ENCODE measurements at regions not wholly inside any gene's neighbourhood (a gene's known extent, or its start where the extent isn't known, plus 50 kb on each side); places are given as distances from the start of the nearest gene placed in this dataset.

- TF ChIP-seq POLR2A (IDR thresholded peaks at IDR 0.05; ENCODE audit: low read depth, low read length) (no peak), JUN (IDR thresholded peaks at IDR 0.05; ENCODE audit: borderline replicate concordance, insufficient read depth, insufficient read length, low read depth) (no peak), POLR2AphosphoS5 (IDR thresholded peaks at IDR 0.05; ENCODE audit: insufficient read depth, low read depth, low read length) (no peak), MYC (IDR thresholded peaks at IDR 0.05; ENCODE audit: low read depth, low read length) (no peak), GATA2 (IDR thresholded peaks at IDR 0.05; ENCODE audit: insufficient read depth, insufficient read length, low read depth, low read length) (no peak), EZH2 (IDR thresholded peaks at IDR 0.05; ENCODE audit: borderline replicate concordance, low read depth, low read length, severe bottlenecking) (no peak), MAX (IDR thresholded peaks at IDR 0.05; ENCODE audit: insufficient read depth, insufficient read length) (no peak), CTCF (IDR thresholded peaks at IDR 0.05; ENCODE audit: extremely low read depth in 1 of 2, insufficient read depth in 1 of 2, low read depth in 1 of 2, low read length in 2 of 2) (no peak), FOS (IDR thresholded peaks at IDR 0.05; ENCODE audit: borderline replicate concordance, insufficient read depth, low read length) (no peak)
- H3K36me3 ChIP-seq (ENCODE audit: control insufficient read depth in 2 of 2, extremely low read depth in 1 of 2, insufficient read depth in 2 of 2, low read length in 2 of 2) = no peaks in the 10 kb centered on the region
- H3K27me3 ChIP-seq (ENCODE audit: control insufficient read depth in 2 of 2, insufficient read depth in 2 of 2, low read length in 2 of 2) = no peaks in the 10 kb centered on the region
- intact Hi-C loops (cut with micrococcal nuclease) = no loop called here
- FAIRE-seq (no peak), DNase-seq (ENCODE audit: low read depth, low spot score) (no peak)
- ChIA-PET POLR2A (no interaction called here), CTCF (no interaction called here)
- no peak overlapping the region for H2AFZ ChIP-seq (ENCODE audit: low read depth, low read length)
- BruUV-seq (replicated peaks) = no TSS peak
- H4K20me1 ChIP-seq (replicated peaks; ENCODE audit: control insufficient read depth, extremely low read depth, insufficient read depth, low read length) = no peaks in the 10 kb centered on the region
- dilution Hi-C loops (cut with MboI; ENCODE audit: extremely low pct_ligation_motif_present, low sequenced_read_pairs) = no loop called here
- no peaks in the 10 kb centered on the region for H3K79me2 ChIP-seq (ENCODE audit: control insufficient read depth, insufficient read depth, low read length)
- no peak overlapping the region for H3K27ac ChIP-seq (ENCODE audit: insufficient read depth, low read depth, low read length)
- no peaks in the 10 kb centered on the region for H3K9me3 ChIP-seq (replicated peaks; ENCODE audit: control insufficient read depth, insufficient read depth, low read length)
- no peak overlapping the region for H3K4me2 ChIP-seq (ENCODE audit: insufficient read depth, low read length)
- peaks cover 2% of the 10 kb centered on the region for H3K4me1 ChIP-seq (ENCODE audit: control insufficient read depth, extremely low read depth, insufficient read depth, low read length)
- no peak overlapping the region for H3K4me3 ChIP-seq (replicated peaks in 1 of 3; ENCODE audit: insufficient read depth in 1 of 3, low read depth in 1 of 3, low read length in 3 of 3)
- no peak overlapping the region for H3K9ac ChIP-seq (replicated peaks; ENCODE audit: extremely low read depth, insufficient read depth, low read length)
- no peaks in the 10 kb centered on the region for H3K9me1 ChIP-seq (replicated peaks; ENCODE audit: control insufficient read depth, extremely low read depth, insufficient read depth, low read length)
These were observed 905.0 kb downstream of the UQCRFS1 start for GRCh38 chr19:28307963-28308362.

Data from endothelial cell of umbilical vein (primary cell).